ENCODE measurements at regions not wholly inside any gene's neighbourhood (a gene's known extent, or its start where the extent isn't known, plus 50 kb on each side); places are given as distances from the start of the nearest gene placed in this dataset.

GRCh38 chr13:34654647-34655046 lies 287.4 kb upstream of the NBEA start:
- TF ChIP-seq CTCF (IDR thresholded peaks at IDR 0.05 in 2 of 3, conservative IDR thresholded peaks at IDR 0.05 in 1 of 3; ENCODE audit: borderline replicate concordance in 1 of 3, insufficient read depth in 1 of 3, low read depth in 2 of 3, low read length in 2 of 3) (no peak), EZH2phosphoT487 (IDR thresholded peaks at IDR 0.05; ENCODE audit: borderline replicate concordance) (no peak), MAX (IDR thresholded peaks at IDR 0.05) (no peak), POLR2AphosphoS5 (IDR thresholded peaks at IDR 0.05; ENCODE audit: low read depth, low read length) (no peak), YY1 (IDR thresholded peaks at IDR 0.05; ENCODE audit: extremely low read depth, insufficient replicate concordance, low read depth, low read length) (no peak), ATF3 (IDR thresholded peaks at IDR 0.05) (no peak), EZH2 (IDR thresholded peaks at IDR 0.05) (no peak), POLR2A (IDR thresholded peaks at IDR 0.05; ENCODE audit: borderline replicate concordance, extremely low read depth, insufficient read depth, insufficient read length) (no peak), TCF7L2 (IDR thresholded peaks at IDR 0.05; ENCODE audit: borderline replicate concordance, extremely low read depth, insufficient read depth, insufficient read length) (no peak), ZFX (IDR thresholded peaks at IDR 0.05) (no peak)
